GM12878 (cell line): ENCODE measurements at regions not wholly inside any gene's neighbourhood (a gene's known extent, or its start where the extent isn't known, plus 50 kb on each side); places are given as distances from the start of the nearest gene placed in this dataset.

Source experiments
- ATAC-seq: fragments of 200-7000 bp; cut with Tn5 transposase; 3 replicates; pipeline ENCODE4 v1.9.1; 2020; ENCODE audit warnings: mild to moderate bottlenecking, moderate library complexity
- BruUV-seq: library from RNA; stranded (reverse); fragments of 400-500 nt; replicated peaks from 2 replicates; lab custom pipeline; 2021; lab: Mats Ljungman, UMichigan
- CTCF ChIA-PET: fragments of 300-600 bp; sonication (Branson Sonifier 250); formaldehyde crosslinking; extraction: SDS; loops from one replicate; lab custom pipeline; 2021; ENCODE audit warnings: inconsistent platforms; lab: Yijun Ruan, JAX
- POLR2A ChIA-PET: fragments of 350-600 bp; formaldehyde crosslinking; extraction: SDS; loops from one replicate; lab custom pipeline; 2021; ENCODE audit warnings: inconsistent platforms; lab: Charles Lee
- RAD21 ChIA-PET: fragments of 300-600 bp; sonication (Branson Sonifier 250); formaldehyde crosslinking; loops from one replicate; lab custom pipeline; 2023; ENCODE audit warnings: antibody characterized with exemption; ENCODE audit not compliant: unreplicated experiment; lab: Charles Lee
- SMC1A ChIA-PET: fragments of 300-600 bp; sonication (Branson Sonifier 250); formaldehyde crosslinking; loops from one replicate; lab custom pipeline; 2023; ENCODE audit not compliant: unreplicated experiment, uncharacterized antibody; lab: Charles Lee
- DNase-seq: peaks from one replicate; pipeline ENCODE4 v3.0.0-alpha.2; 2011; ENCODE audit warnings: low read depth, low spot score
- FAIRE-seq: peaks from 3 replicates; lab custom pipeline; 2011; peaks lifted over from hg19 to GRCh38; lab: Jason Lieb, UNC
- H2AFZ ChIP-seq: 2 replicates; pipeline ENCODE4 v1.6.0; 2011; ENCODE audit warnings: low read depth, low read length, control low read depth; ENCODE audit not compliant: control insufficient read depth
- H3K27ac ChIP-seq: 2 replicates; pipeline ENCODE4 v1.5.1; 2011; ENCODE audit warnings: control low read depth; ENCODE audit not compliant: control insufficient read depth, insufficient read depth
- H3K27me3 ChIP-seq, 2 experiments: replicated peaks in 1 of 2; 2 replicates each; pipeline versions ENCODE4 v1.6.0 to v1.6.1; 2011; ENCODE audit warnings: low read length in 1 of 2; ENCODE audit not compliant: control insufficient read depth in 2 of 2, insufficient read depth in 2 of 2
- H3K36me3 ChIP-seq, 2 experiments: 2 replicates each; pipeline ENCODE4 v1.5.1; 2011; ENCODE audit warnings: low read length in 1 of 2; ENCODE audit not compliant: control insufficient read depth in 2 of 2, insufficient read depth in 2 of 2
- H3K4me1 ChIP-seq: 2 replicates; pipeline ENCODE4 v1.6.1; 2011; ENCODE audit warnings: mild to moderate bottlenecking, low read length, moderate library complexity, mixed read lengths; ENCODE audit not compliant: control insufficient read depth, insufficient read depth
- H3K4me2 ChIP-seq: 2 replicates; pipeline ENCODE4 v1.6.0; 2011; ENCODE audit warnings: control low read depth; ENCODE audit not compliant: control insufficient read depth, insufficient read depth
- H3K4me3 ChIP-seq: fragments of 200-600 bp; sonication (generic); 2 replicates; pipeline ENCODE4 v1.5.1; 2016
- H3K79me2 ChIP-seq: 2 replicates; pipeline ENCODE4 v1.6.0; 2011; ENCODE audit warnings: low read length; ENCODE audit not compliant: control insufficient read depth, insufficient read depth
- H3K9ac ChIP-seq: 2 replicates; pipeline ENCODE4 v1.8.0; 2011; ENCODE audit warnings: low read length, control low read depth, mixed read lengths; ENCODE audit not compliant: control insufficient read depth, insufficient read depth
- H3K9me3 ChIP-seq: replicated peaks from 3 replicates; pipeline ENCODE4 v1.5.1; 2011; ENCODE audit warnings: mild to moderate bottlenecking, low read length; ENCODE audit not compliant: control insufficient read depth, insufficient read depth
- H4K20me1 ChIP-seq: 2 replicates; pipeline ENCODE4 v1.6.0; 2011; ENCODE audit not compliant: control insufficient read depth, insufficient read depth
- ASH2L ChIP-seq: fragments of 300-600, 200-600 bp; sonication (generic); IDR thresholded peaks from 2 replicates; pipeline ENCODE4 v1.6.1; 2017; ENCODE audit warnings: low read depth, mild to moderate bottlenecking, borderline replicate concordance
- EP300 ChIP-seq, 2 experiments: fragments of 150-350 bp in 1 of 2; IDR thresholded peaks; 2 replicates each; pipeline ENCODE4 v1.6.1; 2011 to 2012; ENCODE audit warnings: low read depth in 2 of 2, low read length in 2 of 2, borderline replicate concordance in 1 of 2, improper control_type of control experiment in 1 of 2, inconsistent platforms in 1 of 2; ENCODE audit not compliant: control insufficient read depth in 1 of 2
- FOXM1 ChIP-seq: IDR thresholded peaks from 2 replicates; pipeline ENCODE4 v1.6.1; 2012; ENCODE audit warnings: low read depth, mild to moderate bottlenecking, inconsistent platforms, low read length, moderate library complexity
- HCFC1 ChIP-seq: fragments of 150-350 bp; IDR thresholded peaks from 2 replicates; pipeline ENCODE4 v1.6.1; 2014; ENCODE audit warnings: low read length
- NFYB ChIP-seq: IDR thresholded peaks from 2 replicates; pipeline ENCODE4 v1.6.1; 2011; ENCODE audit warnings: low read depth, mild to moderate bottlenecking, low read length, improper control_type of control experiment, moderate library complexity; ENCODE audit not compliant: insufficient read depth
- TBL1XR1 ChIP-seq: IDR thresholded peaks from 2 replicates; pipeline ENCODE4 v1.6.1; 2012; ENCODE audit warnings: low read depth, low read length, improper control_type of control experiment
- TCF12 ChIP-seq: IDR thresholded peaks from 2 replicates; pipeline ENCODE4 v1.6.1; 2011; ENCODE audit warnings: low read depth, mild to moderate bottlenecking, low read length
- WGBS: methylation state at CpG from one replicate; pipeline ENCODE4 v1.1.6; 2016; ENCODE audit warnings: low lambda C conversion rate; ENCODE audit not compliant: insufficient replicate concordance, insufficient coverage; ENCODE audit errors: missing lambda C conversion rate; 5-methylcytosine and 5-hydroxymethylcytosine counted together
- in situ Hi-C: fragments of 300-500 bp; cut with MboI; formaldehyde crosslinking; loops from 9 replicates; pipeline ENCODE4 v1.14.3; 2018; ENCODE audit warnings: mixed read lengths
- intact Hi-C: fragments of 100-400 bp; cut with micrococcal nuclease; formaldehyde crosslinking; loops from one replicate; pipeline ENCODE4 v1.14.2; 2022; ENCODE audit not compliant: unreplicated experiment
- TF ChIP-seq, protein P1 (sequence below), 3 experiments: IDR thresholded peaks in 2 of 3; conservative IDR thresholded peaks in 1 of 3; 2 replicates each; pipeline ENCODE4 v1.5.1; 2011; ENCODE audit warnings: low read depth in 3 of 3, low read length in 3 of 3, mild to moderate bottlenecking in 3 of 3, control low read depth in 2 of 3, moderate library complexity in 2 of 3, inconsistent platforms in 1 of 3, mixed read lengths in 1 of 3; ENCODE audit not compliant: control insufficient read depth in 2 of 3, insufficient read depth in 1 of 3; ENCODE audit errors: extremely low read depth in 1 of 3
- TF ChIP-seq, protein P2 (sequence below): IDR thresholded peaks from 2 replicates; pipeline ENCODE4 v1.6.1; 2012; ENCODE audit warnings: low read depth, low read length, improper control_type of control experiment
- TF ChIP-seq, protein P3 (sequence below): fragments of 450-650 bp; conservative IDR thresholded peaks from 2 replicates; pipeline ENCODE4 v1.6.1; 2017; ENCODE audit warnings: mild to moderate bottlenecking, moderate library complexity
- TF ChIP-seq, protein P4 (sequence below): fragments of 150-350 bp; IDR thresholded peaks from 2 replicates; pipeline ENCODE4 v1.6.1; 2016; ENCODE audit warnings: low read depth, low read length

DNA sequence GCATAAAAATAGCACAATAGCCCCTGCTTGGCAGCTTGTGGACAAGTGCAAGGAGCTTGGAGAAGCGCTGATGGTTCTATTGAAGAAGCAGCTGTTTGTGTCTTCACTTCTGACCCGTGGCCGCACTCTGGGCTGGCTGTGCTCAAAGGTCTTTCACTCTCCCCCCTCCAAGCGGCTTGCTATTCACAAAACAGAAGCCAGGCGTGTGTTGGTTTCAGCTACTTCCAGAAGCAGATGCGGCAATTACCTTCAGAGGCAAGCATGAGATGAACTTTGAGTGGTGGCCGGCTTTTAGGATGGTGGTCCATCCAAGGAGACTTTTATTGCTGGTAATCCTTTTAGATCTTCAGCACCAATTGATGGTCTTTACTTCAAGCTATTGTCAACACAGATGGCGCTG, 188.5 kb upstream of the ARGLU1 start:
- H2AFZ ChIP-seq: no peak overlapping the region
- no peak for FAIRE-seq
- POLR2A ChIA-PET: no interaction called here
- H3K36me3 ChIP-seq: no peaks in the 10 kb centered on the region
- in situ Hi-C loops (no loop called here), intact Hi-C loops (no loop called here)
- H4K20me1 ChIP-seq: no peaks in the 10 kb centered on the region
- TF ChIP-seq HCFC1: no peak
- no peak for TF ChIP-seq EP300 (IDR thresholded peaks at IDR 0.05; ENCODE audit: borderline replicate concordance in 1 of 2, control insufficient read depth in 1 of 2, low read depth in 2 of 2, low read length in 2 of 2)
- no peak for TF ChIP-seq TBL1XR1
- TF ChIP-seq ASH2L: no peak
- TF ChIP-seq, protein P1, sequence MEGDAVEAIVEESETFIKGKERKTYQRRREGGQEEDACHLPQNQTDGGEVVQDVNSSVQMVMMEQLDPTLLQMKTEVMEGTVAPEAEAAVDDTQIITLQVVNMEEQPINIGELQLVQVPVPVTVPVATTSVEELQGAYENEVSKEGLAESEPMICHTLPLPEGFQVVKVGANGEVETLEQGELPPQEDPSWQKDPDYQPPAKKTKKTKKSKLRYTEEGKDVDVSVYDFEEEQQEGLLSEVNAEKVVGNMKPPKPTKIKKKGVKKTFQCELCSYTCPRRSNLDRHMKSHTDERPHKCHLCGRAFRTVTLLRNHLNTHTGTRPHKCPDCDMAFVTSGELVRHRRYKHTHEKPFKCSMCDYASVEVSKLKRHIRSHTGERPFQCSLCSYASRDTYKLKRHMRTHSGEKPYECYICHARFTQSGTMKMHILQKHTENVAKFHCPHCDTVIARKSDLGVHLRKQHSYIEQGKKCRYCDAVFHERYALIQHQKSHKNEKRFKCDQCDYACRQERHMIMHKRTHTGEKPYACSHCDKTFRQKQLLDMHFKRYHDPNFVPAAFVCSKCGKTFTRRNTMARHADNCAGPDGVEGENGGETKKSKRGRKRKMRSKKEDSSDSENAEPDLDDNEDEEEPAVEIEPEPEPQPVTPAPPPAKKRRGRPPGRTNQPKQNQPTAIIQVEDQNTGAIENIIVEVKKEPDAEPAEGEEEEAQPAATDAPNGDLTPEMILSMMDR (IDR thresholded peaks at IDR 0.05 in 2 of 3, conservative IDR thresholded peaks at IDR 0.05 in 1 of 3; ENCODE audit: control insufficient read depth in 2 of 3, extremely low read depth in 1 of 3, insufficient read depth in 1 of 3, low read depth in 3 of 3, low read length in 3 of 3): no peak
- TF ChIP-seq NFYB: no peak
- TF ChIP-seq TCF12: no peak
- TF ChIP-seq, protein P2, sequence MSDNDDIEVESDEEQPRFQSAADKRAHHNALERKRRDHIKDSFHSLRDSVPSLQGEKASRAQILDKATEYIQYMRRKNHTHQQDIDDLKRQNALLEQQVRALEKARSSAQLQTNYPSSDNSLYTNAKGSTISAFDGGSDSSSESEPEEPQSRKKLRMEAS: no peak
- TF ChIP-seq, protein P3, sequence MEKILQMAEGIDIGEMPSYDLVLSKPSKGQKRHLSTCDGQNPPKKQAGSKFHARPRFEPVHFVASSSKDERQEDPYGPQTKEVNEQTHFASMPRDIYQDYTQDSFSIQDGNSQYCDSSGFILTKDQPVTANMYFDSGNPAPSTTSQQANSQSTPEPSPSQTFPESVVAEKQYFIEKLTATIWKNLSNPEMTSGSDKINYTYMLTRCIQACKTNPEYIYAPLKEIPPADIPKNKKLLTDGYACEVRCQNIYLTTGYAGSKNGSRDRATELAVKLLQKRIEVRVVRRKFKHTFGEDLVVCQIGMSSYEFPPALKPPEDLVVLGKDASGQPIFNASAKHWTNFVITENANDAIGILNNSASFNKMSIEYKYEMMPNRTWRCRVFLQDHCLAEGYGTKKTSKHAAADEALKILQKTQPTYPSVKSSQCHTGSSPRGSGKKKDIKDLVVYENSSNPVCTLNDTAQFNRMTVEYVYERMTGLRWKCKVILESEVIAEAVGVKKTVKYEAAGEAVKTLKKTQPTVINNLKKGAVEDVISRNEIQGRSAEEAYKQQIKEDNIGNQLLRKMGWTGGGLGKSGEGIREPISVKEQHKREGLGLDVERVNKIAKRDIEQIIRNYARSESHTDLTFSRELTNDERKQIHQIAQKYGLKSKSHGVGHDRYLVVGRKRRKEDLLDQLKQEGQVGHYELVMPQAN: no peak
- TF ChIP-seq, protein P4, sequence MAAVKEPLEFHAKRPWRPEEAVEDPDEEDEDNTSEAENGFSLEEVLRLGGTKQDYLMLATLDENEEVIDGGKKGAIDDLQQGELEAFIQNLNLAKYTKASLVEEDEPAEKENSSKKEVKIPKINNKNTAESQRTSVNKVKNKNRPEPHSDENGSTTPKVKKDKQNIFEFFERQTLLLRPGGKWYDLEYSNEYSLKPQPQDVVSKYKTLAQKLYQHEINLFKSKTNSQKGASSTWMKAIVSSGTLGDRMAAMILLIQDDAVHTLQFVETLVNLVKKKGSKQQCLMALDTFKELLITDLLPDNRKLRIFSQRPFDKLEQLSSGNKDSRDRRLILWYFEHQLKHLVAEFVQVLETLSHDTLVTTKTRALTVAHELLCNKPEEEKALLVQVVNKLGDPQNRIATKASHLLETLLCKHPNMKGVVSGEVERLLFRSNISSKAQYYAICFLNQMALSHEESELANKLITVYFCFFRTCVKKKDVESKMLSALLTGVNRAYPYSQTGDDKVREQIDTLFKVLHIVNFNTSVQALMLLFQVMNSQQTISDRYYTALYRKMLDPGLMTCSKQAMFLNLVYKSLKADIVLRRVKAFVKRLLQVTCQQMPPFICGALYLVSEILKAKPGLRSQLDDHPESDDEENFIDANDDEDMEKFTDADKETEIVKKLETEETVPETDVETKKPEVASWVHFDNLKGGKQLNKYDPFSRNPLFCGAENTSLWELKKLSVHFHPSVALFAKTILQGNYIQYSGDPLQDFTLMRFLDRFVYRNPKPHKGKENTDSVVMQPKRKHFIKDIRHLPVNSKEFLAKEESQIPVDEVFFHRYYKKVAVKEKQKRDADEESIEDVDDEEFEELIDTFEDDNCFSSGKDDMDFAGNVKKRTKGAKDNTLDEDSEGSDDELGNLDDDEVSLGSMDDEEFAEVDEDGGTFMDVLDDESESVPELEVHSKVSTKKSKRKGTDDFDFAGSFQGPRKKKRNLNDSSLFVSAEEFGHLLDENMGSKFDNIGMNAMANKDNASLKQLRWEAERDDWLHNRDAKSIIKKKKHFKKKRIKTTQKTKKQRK: no peak
- TF ChIP-seq FOXM1: no peak
- ATAC-seq: no peak
- RAD21 ChIA-PET: no interaction called here
- no peaks in the 10 kb centered on the region for H3K9me3 ChIP-seq
- no peak overlapping the region for H3K4me3 ChIP-seq
- BruUV-seq: no TSS peak
- SMC1A ChIA-PET: interaction anchor here (0.6 kb wide), 1 partner anchor 54 kb away, joined by 3 read pairs; no protein-coding TSS in a partner anchor
- CTCF ChIA-PET: no interaction called here
- no peak overlapping the region for H3K4me2 ChIP-seq
- no peak overlapping the region for H3K27ac ChIP-seq
- H3K79me2 ChIP-seq: no peaks in the 10 kb centered on the region
- no peak overlapping the region for H3K9ac ChIP-seq
- DNase-seq: no peak
- 24% methylated on average over 8 of the region's 8 CpGs for WGBS
- H3K27me3 ChIP-seq: no peaks in the 10 kb centered on the region
- no peaks in the 10 kb centered on the region for H3K4me1 ChIP-seq
